Right ventricle myocardium inferior (tissue), 1 donor: ENCODE measurements at regions not wholly inside any gene's neighbourhood (a gene's known extent, or its start where the extent isn't known, plus 50 kb on each side); places are given as distances from the start of the nearest gene placed in this dataset.

Experiments
- ATAC-seq: fragments of 200-7000 bp; cut with Tn5 transposase; one replicate; pipeline ENCODE4 v1.9.1; 2020; ENCODE audit warnings: mild to moderate bottlenecking, moderate library complexity
- DNase-seq: peaks from one replicate; pipeline ENCODE4 v3.0.0; 2021; ENCODE audit errors: missing footprints
- intact Hi-C: fragments of 100-400 bp; cut with DNase I; formaldehyde crosslinking; loops from one replicate; pipeline ENCODE4 v1.11.0; 2022
- donor health status: DM: no; HTN: yes; CAD: no; lungs with severe emphysema.

- no peak for ATAC-seq
- intact Hi-C loops = no loop called here
Measured at GRCh38 chr12:87171356-87171755, 857.8 kb downstream of the C12orf50 start.

DNA sequence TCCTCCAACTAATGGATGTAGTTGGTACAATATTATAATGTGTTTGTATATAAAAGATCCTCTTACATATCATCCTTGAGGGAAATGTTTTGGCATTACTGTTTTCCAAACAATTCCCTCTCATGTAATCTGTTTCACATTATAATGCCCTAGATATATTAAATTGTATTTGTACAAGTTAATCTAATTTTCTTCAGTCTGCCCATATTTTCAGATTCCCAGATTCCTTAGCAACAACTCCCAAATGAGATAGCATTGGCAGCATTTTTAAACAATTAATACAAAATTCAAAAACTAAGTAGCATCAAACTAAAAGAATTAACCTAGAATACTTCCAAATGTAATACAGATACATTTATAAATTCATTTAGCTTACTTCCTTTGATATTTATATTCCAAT lies 860.2 kb downstream of the C12orf50 start:
- DNase-seq = no peak
- intact Hi-C loops = no loop called here
- no peak for ATAC-seq

More at GRCh38 chr12:87171356-87171755, 857.8 kb downstream of the C12orf50 start:
- no peak for DNase-seq

DNA sequence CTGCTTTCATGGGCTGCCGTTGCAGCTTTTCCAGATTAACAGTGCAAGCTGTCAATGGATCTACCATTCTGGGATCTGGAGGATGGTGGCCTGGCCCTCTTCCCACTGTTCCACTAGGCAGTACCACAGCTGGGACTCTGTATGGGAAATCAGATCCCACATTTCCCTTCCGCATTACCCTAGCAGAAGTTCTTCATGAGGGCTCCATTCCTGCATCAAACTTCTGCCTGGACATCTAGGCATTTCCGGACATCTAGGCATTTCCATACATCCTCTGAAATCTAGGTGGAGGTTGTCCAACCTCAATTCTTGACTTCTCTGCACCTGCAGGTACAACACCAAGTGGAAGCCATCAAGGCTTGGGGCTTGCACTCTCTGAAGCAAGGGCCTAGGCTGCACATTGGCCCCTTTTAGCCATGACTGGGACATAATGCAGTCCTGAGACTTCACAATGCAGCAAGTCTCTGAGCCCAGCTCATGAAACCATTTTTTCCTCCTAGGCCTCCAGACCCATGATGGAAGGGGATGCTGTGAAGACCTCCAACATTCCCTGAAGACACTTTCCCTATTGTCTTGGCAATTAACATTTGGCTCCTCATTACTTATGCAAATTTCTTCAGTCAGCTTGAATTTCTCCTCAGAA lies 863.3 kb downstream of the C12orf50 start:
- intact Hi-C loops = no loop called here
- ATAC-seq = no peak
- DNase-seq = no peak

DNA sequence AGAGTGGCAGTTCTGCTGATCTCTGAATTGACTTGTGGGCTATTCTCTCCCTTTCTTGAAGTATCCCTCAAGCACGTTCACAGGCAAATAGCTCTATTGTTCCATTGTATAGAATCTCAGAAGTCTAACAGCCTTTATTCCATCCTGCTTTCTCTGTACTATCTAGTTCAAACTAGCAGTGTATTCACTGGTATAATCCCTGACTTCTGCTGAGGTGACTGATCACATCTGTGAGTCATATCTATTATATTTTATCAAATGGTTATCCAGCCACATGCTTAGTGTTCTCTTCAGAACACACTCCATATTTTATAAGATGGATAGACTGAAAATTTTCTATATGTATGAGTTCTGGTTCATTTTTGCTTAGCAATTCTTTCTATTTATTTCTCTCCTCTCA lies 866.1 kb downstream of the C12orf50 start:
- ATAC-seq (no peak), DNase-seq (no peak)
- intact Hi-C loops = no loop called here

GRCh38 chr12:87160848-87161601 lies 868.2 kb downstream of the C12orf50 start:
- no peak for DNase-seq
- intact Hi-C loops = no loop called here
- ATAC-seq = no peak

- ATAC-seq = no peak
Measured at GRCh38 chr12:87157791-87158190, 871.4 kb downstream of the C12orf50 start.

GRCh38 chr12:87155621-87156020 lies 873.6 kb downstream of the C12orf50 start:
- intact Hi-C loops = no loop called here
- no peak for ATAC-seq
- no peak for DNase-seq

More at GRCh38 chr12:87157791-87158190, 871.4 kb downstream of the C12orf50 start:
- no peak for DNase-seq
- intact Hi-C loops = no loop called here

GRCh38 chr12:87152841-87153528 lies 876.2 kb downstream of the C12orf50 start:
- no peak for ATAC-seq
- DNase-seq = no peak
- intact Hi-C loops = no loop called here

DNA sequence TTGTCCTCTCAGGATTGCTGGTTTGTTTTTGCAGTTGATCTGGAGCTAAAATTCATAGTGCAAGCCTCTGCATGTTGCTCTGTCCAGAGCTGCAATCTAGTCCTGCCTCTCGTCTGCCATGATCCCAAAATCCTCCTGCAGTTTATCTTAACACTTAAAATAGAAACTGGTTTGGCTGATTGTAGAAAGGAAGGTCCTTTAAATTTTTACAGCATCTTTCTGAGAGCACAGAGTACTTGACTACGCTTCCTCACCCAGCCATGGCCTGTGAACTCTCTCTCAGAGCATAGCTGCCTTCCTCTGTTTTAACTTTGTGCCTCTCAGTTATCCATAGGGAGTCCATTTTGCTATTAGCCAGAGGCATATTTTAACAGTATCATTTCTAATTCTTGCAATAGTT lies 877.1 kb downstream of the C12orf50 start:
- intact Hi-C loops = no loop called here
- ATAC-seq (peak; percentile 73), DNase-seq (no peak)

GRCh38 chr12:87150969-87151662 lies 878.1 kb downstream of the C12orf50 start:
- ATAC-seq (no peak), DNase-seq (no peak)
- intact Hi-C loops = no loop called here

- intact Hi-C loops = no loop called here
- ATAC-seq (no peak), DNase-seq (no peak)
Measured at GRCh38 chr12:87142342-87142741, 886.2 kb upstream of the MGAT4C start.

- intact Hi-C loops = no loop called here
- ATAC-seq (no peak), DNase-seq (no peak)
Measured at GRCh38 chr12:87141091-87141490, 884.9 kb upstream of the MGAT4C start.

- intact Hi-C loops = no loop called here
- ATAC-seq (no peak), DNase-seq (no peak)
Measured at GRCh38 chr12:87140262-87140661, 884.1 kb upstream of the MGAT4C start.

DNA sequence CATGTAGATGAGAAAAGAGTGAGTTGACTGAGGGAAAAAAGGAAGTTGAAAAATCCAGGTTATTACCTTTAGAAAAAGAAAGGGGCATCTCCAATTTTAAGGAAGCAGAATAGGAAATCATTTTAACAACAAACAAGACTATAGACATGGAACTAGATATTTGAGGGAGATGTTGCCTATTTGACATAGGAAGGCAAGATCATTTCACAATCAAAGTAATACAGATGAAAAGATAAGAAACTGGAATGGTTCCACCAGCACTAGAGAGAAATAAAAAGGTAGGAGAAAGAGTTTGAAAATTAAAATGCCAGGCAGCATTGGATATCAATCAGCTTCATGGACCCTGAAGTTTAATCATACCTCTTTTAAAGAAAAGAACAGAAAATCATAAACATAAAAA lies 881.0 kb upstream of the MGAT4C start:
- intact Hi-C loops = no loop called here

GRCh38 chr12:87136330-87136976 lies 880.3 kb upstream of the MGAT4C start:
- DNase-seq (no peak), ATAC-seq (no peak)
- intact Hi-C loops = no loop called here

More for the DNA sequence above, 881.0 kb upstream of the MGAT4C start:
- DNase-seq (no peak), ATAC-seq (no peak)

- no peak for ATAC-seq
- DNase-seq = no peak
- intact Hi-C loops = no loop called here
Measured at GRCh38 chr12:87127272-87127671, 871.1 kb upstream of the MGAT4C start.

- intact Hi-C loops = no loop called here
- ATAC-seq (no peak), DNase-seq (no peak)
Measured at GRCh38 chr12:87121896-87122295, 865.7 kb upstream of the MGAT4C start.

GRCh38 chr12:87120440-87120839 lies 864.2 kb upstream of the MGAT4C start:
- peak; percentile 85 for ATAC-seq

DNA sequence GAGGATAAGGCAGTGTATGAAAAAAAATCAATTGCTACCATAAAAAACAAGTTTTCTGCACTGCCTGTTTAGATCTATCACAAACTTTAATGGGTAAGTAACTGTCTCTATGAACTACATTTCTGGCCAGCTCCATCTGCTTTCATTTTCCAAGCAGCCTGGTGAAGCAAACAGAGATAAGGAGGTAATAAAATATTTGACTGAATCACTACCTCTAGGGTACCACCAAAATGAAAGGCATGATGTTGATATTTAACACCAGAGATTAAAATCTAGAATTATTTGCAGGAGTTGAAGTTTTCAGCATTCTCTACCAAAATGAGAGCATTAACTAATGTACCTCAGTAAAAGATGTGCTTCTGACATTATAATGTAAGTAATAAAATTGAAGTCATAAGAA lies 863.5 kb upstream of the MGAT4C start:
- no peak for DNase-seq
- intact Hi-C loops = no loop called here
- ATAC-seq = peak; percentile 54

More at GRCh38 chr12:87120440-87120839, 864.2 kb upstream of the MGAT4C start:
- intact Hi-C loops = no loop called here
- DNase-seq = no peak
